HG03521 (cell line): ENCODE measurements at regions not wholly inside any gene's neighbourhood (a gene's known extent, or its start where the extent isn't known, plus 50 kb on each side); places are given as distances from the start of the nearest gene placed in this dataset.
A peak's percentile ranks its signal among the peaks of the same experiment; 100 is the strongest.

Source experiments
- ATAC-seq: cut with Tn5 transposase; IDR thresholded peaks from one replicate; pipeline ENCODE4 v1.9.1; 2021; ENCODE audit warnings: mild to moderate bottlenecking, moderate library complexity; ENCODE audit not compliant: unreplicated experiment

DNA sequence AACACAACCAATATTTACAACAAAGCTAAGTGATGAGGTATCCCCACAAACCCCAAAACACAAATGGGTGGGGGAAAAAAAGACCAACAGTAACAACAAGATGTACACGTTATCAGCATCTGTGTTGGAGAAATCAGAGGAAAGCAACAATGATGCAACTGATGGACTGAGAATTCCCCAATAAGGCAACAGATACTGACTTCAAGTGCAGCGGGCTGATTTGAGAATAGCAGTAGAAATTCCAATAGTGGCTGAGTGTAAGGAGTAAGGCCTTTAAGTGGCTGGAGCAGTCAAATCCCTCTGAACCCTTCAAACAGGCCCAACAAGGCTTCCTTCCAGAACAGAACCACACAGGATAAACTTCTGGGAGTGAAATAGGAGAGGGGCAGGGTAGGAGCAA is 97.6 kb downstream of the TM2D1 start:
- ATAC-seq: no peak

DNA sequence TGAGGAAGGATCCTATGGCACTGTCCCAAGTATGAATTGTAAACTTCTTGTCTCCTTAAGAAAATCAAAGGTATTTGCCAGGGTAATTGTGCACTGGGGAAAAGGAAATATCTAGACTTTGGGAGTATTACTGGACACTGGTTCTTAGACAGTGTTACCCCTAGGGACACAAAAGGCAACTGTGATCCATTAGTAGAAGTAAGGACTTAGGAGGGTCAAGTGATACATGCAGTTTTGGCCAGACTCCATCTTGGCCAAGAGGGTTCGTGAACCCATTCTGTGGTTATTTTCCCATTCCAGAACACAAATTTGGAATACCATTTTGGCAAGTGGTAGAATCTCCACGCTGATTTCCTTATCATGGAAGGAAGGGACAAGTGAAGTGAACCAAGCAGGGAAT is 98.1 kb downstream of the TM2D1 start:
- no peak for ATAC-seq

DNA sequence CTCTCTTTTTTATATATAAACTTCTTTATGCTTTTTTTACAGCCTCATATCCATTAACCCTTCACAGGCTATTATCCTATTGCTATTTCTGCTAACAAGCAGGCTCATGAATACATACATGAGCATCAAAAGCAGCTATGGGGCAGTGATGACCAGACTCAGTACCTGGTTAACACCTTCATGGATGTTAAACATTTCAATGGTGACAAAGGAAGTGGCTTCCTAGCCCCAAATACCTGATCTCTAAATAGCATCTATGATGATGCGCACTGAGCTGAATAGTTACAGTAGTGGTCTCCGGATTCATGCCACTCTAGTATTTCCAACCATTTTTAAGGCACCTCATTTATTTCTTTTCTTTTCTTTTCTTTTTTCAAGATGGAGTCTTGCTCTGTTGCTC is 101.1 kb downstream of the TM2D1 start:
- no peak for ATAC-seq

DNA sequence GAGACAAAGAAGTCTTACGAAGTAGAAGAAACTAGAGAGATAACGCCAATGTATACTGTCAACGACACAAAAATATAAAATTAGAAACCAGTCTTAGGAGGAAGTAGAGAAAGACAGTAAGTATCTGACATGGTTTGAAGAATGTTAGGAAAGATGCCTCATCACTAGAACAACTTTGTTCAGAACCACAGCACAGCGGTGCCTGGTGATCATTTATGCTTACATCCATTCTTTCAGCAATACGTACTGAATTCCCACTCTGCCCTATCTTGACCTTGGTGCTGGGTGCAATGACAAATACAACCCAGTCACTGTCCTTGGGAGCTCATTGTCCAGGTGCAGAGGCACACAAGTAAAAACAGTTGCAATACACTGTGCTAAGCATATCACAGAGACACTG is 104.4 kb downstream of the TM2D1 start:
- no peak for ATAC-seq

DNA sequence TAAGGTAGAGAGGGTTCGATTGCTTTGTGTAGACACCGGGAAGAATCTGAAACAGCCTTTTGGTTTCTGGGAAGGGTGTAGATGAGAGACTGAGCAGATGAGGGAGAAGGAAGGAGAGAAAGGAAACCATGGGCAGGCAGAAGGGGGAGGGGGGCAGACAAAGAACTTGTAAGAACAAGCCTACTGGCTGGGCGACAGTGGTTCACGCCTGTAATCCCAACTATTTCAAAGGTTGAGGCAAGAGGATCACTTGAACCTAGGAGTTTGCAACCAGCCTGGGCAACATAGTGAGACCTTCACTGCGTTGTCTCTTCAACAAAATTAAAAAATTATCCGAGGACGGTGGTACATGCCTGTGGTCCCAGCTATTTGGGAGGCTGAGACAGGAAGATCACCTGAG is 106.2 kb downstream of the TM2D1 start:
- no peak for ATAC-seq

DNA sequence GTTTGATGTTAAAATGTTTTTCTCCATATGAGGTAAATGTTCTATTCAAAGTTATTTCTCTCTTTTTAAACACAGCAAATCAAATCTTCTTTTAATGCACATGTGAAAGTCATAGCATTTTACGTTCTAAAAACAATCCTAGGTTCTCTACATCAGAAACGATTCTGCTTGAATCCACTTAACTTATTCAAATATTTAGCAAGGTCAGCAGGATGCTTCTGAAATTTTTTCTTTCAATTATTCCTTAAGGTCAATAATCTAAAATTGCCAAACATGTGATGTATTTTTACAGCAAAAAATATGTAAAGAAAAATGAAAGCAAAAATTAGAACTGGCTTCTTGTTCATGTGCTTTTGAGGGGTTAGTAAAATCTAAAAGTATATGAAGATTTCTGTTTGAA is 106.7 kb downstream of the TM2D1 start:
- ATAC-seq: no peak

DNA sequence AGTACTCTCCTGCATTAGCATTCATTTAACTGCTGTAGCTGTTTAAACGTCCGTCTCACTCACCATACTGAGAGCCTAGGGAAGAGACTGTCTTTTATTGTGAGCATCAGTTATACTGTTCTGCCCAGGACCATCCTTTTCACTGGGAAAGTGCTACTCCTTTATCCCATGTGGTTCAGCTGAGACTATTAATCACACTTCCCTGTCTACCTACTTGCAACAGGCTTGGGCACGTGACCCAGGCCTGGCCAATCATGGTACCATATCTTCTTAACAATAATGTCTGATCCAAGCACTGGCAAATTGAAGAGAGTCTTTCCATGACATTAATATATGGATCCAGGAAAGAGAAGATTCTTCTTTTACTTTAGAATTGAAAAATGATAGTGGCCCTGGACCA is 108.1 kb downstream of the TM2D1 start:
- no peak for ATAC-seq

DNA sequence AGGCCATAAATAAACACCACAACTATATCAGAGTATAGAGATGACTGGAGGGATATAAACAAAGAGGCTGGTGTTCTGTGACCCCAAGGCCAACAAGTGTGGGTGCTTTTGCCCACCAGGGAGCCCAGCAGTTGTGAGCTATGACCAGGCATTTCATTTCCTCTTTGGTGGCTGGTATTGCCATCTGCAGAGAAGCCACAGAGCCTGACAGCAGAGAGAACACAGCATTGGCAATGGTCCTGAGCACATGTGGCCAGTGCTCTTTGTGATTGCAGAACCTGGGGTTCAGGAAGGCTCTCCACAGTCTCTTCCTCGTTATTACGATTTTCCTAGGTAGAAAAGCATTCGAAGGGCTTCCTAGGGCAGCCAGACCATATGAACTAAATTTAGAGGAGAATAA is 112.3 kb downstream of the TM2D1 start:
- ATAC-seq: no peak

DNA sequence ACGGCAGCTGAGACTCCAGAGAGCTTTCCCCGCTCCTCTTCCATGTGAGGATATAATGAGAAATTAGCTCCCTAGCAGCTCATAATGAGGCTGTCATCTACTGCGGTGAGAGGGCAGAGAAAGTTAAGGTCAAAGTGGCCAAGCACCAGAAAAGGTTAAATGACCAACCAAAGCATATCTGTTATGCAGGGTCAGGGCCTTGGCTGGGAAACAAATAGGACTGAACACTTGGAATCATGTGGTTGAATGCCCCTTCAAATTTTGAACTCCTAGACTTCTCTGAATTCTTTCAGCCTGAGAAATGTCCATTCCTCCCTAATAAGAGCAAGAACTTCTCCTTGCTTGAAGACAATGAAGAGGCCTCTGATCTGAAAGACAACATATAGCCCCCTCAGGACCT is 115.9 kb downstream of the TM2D1 start:
- no peak for ATAC-seq

DNA sequence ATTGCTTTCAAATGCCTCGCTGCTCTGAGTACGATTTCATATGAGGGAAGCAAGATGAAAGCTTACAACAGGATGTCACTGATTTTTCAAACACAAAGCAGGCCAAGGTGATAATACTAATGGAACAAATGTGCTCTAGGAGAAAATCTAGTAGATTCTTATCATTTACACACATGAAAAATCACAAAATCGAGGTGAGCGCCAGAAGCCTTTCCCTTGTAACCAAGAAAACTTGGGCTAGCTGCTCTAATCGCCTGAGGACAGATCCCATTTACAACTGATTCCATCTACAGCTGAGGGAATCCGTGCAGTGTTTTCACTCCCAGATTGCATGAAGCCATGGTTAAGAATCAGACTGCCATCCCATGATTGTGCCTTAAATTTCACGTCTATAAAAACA is 117.5 kb downstream of the TM2D1 start:
- no peak for ATAC-seq

DNA sequence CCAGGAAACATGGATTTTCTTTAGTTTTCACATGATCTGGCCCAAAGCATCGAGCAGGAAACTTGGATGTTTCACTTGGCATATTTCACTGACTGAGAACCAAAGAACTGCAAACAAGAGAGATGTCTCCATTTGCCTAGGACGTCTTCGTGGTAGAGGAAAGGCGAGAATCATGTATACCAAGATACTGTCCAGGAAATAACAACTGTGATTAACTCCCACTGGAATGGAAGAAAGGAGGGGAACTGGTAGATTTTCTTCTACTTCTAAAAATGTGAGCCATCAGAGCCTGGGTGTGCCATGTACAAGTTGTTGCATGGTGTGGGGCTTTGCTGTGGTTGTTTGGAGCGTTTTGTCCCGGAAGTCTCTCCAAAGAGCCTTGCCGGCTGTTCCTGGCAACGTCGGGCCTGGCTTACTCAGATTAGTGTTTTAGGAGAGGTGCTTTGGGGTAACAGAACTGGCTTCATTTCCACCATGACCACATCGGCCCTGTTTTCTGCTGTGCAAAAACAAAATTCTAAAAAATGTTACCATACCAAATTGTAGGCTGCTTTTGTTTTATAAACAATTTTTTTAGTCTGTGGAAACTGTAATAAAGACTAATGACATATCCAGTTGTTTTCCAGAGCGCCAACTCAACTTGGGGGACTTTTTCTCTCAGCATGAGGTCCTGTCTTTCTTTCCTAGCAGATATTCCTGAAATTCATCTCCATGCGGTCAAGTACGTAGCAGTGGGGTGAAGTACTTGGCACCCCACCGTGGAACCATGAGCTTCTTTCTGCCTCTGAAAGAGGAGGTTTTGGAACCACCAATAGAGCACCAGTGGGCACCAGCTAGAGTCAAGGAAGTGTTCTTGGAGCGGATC is 118.3 kb downstream of the TM2D1 start:
- ATAC-seq: no peak

DNA sequence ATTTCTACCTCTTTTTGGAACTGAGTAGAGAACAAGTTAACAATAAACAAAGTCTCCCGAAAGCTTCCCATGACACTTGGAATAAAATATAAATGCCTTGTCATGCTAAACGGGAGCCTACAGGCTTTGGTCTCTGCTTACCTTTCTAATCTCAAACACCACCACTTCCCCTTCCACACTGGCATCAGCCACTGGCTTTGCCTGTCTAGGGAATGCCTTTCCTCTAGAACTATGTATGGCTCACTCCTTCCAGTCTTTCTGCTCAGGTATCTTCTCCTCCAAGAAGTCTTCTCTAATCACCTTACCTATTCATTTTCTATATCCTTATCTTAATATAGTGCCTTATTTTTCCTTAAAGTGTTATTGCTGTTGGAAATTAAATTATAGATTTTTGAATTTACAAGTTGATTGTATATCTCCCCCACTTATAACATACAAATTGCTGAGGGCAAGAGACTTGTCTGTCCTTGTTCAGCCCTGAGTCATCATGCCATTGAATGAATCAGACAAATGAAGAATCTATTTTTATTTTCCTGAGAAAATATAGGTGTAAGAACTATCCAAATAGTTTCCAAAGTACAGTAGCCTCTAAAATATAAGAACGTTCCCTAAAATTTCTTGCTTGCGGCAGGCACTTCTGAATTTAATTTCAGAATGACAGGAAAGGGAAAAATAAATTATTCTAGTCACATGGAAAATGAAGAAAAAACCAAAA is 119.2 kb downstream of the TM2D1 start:
- no peak for ATAC-seq

DNA sequence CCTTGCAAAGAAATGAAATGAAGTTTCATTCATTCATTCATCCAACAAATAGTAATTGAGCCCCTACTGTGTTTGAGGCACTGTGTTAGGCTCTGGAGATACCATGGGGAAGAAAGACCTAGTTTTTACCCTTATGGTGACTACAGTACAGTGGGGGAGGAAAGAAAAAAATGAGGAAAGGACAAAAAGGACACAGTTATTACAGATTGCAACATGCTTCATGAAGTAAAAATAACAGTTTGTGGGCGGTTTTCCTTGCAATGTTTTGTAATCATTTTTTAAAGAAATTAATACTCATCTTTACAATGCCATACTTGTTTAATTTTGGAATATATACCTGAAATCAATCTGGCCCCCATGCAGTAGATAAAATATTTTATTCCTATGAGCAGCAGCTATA is 120.3 kb downstream of the TM2D1 start:
- ATAC-seq: no peak

DNA sequence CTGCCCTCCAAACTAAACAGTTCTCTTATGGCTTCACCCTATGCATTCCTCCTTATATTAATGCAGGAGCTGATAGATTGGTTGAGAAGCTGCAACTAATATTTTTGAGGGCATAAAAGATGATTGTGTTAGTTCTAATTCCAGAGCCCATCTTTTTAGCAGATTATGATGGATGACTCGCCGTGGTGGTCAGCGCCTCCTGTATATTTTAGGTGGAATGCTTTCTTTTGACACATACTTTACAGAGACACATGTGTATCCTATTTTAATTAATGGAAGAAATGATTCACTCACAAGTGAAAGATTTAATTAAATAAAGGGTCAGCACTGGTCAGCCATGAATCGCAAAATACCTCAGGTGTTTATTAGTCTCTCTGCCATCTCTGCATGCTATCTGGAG is 120.7 kb downstream of the TM2D1 start:
- ATAC-seq: no peak

DNA sequence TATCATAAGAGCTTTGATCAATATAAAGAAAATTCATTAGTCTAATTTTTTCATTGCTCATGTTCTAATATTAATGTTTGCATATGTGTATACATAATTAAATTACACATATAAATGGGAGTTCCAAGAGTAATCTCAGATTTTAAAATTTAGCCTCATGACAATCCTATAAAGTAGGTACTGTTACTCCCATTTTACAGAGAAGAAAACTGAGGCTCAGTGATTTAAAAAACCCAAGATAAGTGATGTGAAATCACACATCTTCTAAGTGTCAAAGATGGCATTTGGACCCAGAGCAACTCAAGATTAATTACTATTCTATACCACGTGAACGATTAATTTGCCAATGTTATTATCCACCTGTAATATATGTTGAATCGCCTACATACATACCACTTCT is 122.3 kb downstream of the TM2D1 start:
- no peak for ATAC-seq

DNA sequence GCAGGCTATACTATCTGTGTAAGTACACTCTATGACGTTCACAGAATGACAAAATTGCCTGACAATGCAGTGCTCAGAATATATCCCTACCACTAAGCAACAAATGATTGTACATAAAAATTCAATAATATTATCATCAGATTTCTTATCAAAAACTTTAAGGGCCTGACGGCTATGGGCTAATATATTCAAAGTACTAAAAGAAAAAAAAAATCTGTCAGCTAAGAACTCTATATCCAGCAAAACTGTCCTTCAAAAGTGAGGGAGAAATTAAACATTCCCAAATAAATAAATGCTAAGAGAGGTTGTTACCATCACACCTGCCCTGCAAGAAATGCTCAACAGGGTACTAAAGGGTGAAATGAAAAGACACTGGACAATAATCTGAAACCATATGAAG is 127.3 kb downstream of the TM2D1 start:
- ATAC-seq: no peak

DNA sequence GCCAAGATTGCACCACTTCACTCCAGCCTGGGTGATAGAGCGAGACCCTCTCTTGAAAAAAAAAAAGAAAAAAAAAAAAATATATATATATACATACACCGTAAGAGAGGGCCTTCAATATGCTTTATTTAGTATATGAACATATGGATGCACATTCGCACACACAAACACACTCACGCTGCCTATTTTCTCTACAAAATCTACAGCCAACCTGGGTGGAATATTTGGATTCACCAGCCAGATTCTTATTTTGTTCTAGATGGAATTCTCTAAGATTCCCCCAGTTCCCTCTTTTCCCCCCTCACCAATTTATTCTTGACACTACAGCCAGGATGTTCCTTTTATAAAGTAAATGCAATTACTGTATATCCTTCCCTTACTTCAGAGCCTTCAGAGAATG is 131.6 kb downstream of the TM2D1 start:
- no peak for ATAC-seq

DNA sequence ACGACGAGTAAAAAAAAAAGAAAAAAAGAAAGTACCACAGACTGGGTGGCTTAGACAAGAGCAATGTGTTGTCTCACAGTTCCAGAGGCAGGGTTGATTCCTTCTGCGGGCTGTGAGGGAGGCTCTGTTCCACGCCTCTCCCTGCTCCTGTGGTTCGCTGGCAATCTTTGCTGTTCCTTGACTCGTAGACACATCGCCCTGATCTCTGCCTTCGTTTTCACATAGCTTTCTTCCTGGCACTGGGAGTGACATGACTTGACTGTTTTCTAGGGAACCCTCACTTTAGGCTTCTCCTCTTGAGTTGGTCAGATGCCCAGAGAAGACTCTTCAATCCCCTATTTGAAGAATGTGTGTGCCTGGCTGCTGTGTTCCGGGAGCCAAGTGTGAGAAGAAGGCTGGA is 133.6 kb downstream of the TM2D1 start:
- no peak for ATAC-seq

DNA sequence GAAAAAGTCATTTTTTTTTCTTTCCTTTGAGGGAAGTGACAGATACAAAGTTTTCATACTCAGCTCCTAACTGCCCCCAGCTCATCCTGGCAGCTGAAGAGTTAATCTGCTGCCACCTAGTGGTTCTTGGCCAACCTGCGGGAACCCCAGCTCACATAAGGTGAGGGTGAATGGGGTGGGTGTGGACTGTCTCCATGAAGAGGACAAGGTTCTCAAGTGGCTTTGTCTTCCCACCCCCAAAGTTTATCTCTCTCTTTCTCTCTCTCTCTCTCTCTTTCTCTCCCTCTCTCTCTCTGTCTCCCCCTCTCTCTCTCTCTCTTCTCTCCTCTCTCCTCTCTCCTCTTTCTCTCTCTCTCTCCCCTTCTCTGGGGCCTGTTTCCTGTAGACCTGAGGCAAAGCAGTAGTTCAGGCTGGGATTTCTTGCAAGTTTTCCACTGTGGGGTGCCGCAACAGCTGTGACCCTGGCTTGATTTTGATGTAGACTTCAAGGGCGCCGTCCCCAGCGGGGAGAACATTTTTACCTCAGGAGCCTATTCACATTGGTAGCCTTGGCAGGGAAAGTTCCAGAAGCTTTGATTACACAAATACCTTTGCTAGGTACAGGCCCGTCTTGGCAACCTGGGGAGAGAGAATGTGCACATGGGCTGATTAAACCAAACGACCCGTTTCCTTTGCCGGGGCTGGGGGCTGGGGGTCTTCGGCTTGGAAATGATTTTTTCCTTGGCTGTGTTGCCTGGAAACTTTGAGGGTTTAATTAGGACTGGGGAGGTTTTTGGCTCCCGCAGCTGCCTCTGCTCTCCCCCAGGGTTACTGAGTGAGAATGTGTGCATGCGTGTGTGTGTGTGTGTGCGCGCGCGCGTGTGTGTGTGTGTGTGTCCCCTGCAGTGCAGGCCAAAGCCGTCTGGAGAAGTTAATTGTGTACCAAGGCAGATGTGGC is 135.9 kb downstream of the TM2D1 start:
- peak; percentile 91 for ATAC-seq

DNA sequence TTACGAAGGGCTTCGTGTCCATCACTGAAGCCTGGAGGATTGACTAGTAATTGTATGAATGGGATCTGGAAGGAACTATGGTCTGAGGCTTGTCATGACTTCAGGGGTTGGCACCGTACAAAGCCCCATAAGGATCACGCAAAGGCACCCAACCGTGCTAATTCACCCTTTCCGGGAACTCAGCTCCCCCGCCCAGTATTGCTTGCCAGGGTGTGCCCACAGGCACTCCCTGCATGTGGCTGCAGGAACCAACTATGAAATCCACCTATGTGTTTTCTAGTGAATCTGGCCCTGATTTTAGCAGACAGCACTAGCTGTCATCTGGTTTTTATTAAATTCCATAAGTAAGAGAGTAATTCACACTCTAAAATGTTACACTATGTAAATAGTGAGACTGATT is 139.2 kb downstream of the TM2D1 start:
- no peak for ATAC-seq

DNA sequence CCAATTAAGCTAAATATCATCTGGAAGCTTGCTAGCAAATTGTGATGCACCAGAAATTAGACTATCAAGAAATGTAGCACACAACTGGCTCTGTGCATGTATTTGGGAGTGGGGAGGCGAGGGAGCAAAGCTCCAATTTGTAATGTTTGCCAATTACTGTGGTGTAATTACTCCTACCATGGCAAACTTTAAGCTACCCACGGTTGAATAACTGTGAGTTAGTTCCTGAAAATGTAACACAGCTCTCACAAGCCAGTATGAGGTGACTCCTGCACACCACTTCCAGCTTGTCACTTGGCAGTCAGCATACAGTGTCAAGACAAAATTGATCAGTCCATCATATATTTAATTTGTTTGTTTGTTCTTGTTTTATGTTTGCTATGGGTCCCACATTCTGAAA is 141.2 kb downstream of the TM2D1 start:
- no peak for ATAC-seq
